ENCODE measurements at regions not wholly inside any gene's neighbourhood (a gene's known extent, or its start where the extent isn't known, plus 50 kb on each side); places are given as distances from the start of the nearest gene placed in this dataset.

- TF ChIP-seq CTCF (IDR thresholded peaks at IDR 0.05; ENCODE audit: insufficient read depth, low read depth, low read length, missing control alignments), result no peak
- no peak overlapping the region for H3K4me3 ChIP-seq (ENCODE audit: low read length)
- DNase-seq (ENCODE audit: low read depth), result no peak
Measured at GRCh38 chr9:12463641-12464040, 229.5 kb upstream of the TYRP1 start.

- no peak for DNase-seq (ENCODE audit: low read depth)
- no peak overlapping the region for H3K4me3 ChIP-seq (ENCODE audit: low read length)
- no peak for TF ChIP-seq CTCF (IDR thresholded peaks at IDR 0.05; ENCODE audit: insufficient read depth, low read depth, low read length, missing control alignments)
Measured at GRCh38 chr9:12464400-12464799, 228.8 kb upstream of the TYRP1 start.

GRCh38 chr9:12464910-12465512 lies 228.2 kb upstream of the TYRP1 start:
- TF ChIP-seq CTCF (IDR thresholded peaks at IDR 0.05; ENCODE audit: insufficient read depth, low read depth, low read length, missing control alignments), result peak; percentile 57
- no peak overlapping the region for H3K4me3 ChIP-seq (ENCODE audit: low read length)
- DNase-seq (ENCODE audit: low read depth), result peak; percentile 26

- DNase-seq (ENCODE audit: low read depth), result peak; percentile 2
- H3K4me3 ChIP-seq (ENCODE audit: low read length), result no peak overlapping the region
- TF ChIP-seq CTCF (IDR thresholded peaks at IDR 0.05; ENCODE audit: insufficient read depth, low read depth, low read length, missing control alignments), result no peak
Measured at GRCh38 chr9:12469084-12469483, 224.1 kb upstream of the TYRP1 start.

- TF ChIP-seq CTCF (IDR thresholded peaks at IDR 0.05; ENCODE audit: insufficient read depth, low read depth, low read length, missing control alignments), result no peak
- no peak overlapping the region for H3K4me3 ChIP-seq (ENCODE audit: low read length)
Measured at GRCh38 chr9:12494411-12494810, 198.8 kb upstream of the TYRP1 start.

GRCh38 chr9:12497790-12498189 lies 195.4 kb upstream of the TYRP1 start:
- no peak overlapping the region for H3K4me3 ChIP-seq (ENCODE audit: low read length)
- DNase-seq (ENCODE audit: low read depth), result no peak
- no peak for TF ChIP-seq CTCF (IDR thresholded peaks at IDR 0.05; ENCODE audit: insufficient read depth, low read depth, low read length, missing control alignments)

More at GRCh38 chr9:12494411-12494810, 198.8 kb upstream of the TYRP1 start:
- DNase-seq (ENCODE audit: low read depth), result no peak

GRCh38 chr9:12502520-12502919 lies 190.7 kb upstream of the TYRP1 start:
- H3K4me3 ChIP-seq (ENCODE audit: low read length), result no peak overlapping the region
- TF ChIP-seq CTCF (IDR thresholded peaks at IDR 0.05; ENCODE audit: insufficient read depth, low read depth, low read length, missing control alignments), result no peak
- no peak for DNase-seq (ENCODE audit: low read depth)
